CD8-positive, alpha-beta memory T cell (primary cell): ENCODE measurements at regions not wholly inside any gene's neighbourhood (a gene's known extent, or its start where the extent isn't known, plus 50 kb on each side); places are given as distances from the start of the nearest gene placed in this dataset.

Source experiments
- CTCF ChIA-PET: fragments of 350-600 bp; sonication (Branson Sonifier 250); formaldehyde crosslinking; loops from one replicate; lab custom pipeline; 2021; ENCODE audit warnings: antibody characterized with exemption; lab: Charles Lee
- POLR2A ChIA-PET: fragments of 350-600 bp; sonication (Branson Sonifier 250); formaldehyde crosslinking; loops from one replicate; lab custom pipeline; 2021; ENCODE audit warnings: antibody characterized with exemption; lab: Charles Lee
- DNase-seq, 5 donors: peaks; one replicate each; pipeline versions ENCODE4 v3.0.0 to v3.0.0-alpha.2; 2020 to 2022; ENCODE audit warnings: mixed read lengths in 1 of 5
- H3K27ac ChIP-seq: one replicate; pipeline ENCODE4 v1.7.0; 2013; ENCODE audit warnings: low read depth, mild to moderate bottlenecking, low read length, moderate library complexity
- H3K27me3 ChIP-seq: 2 replicates; pipeline ENCODE4 v1.7.0; 2013; ENCODE audit warnings: low read length, mild to moderate bottlenecking; ENCODE audit not compliant: insufficient read depth, poor library complexity, severe bottlenecking
- H3K36me3 ChIP-seq: 2 replicates; pipeline ENCODE4 v1.7.0; 2013; ENCODE audit warnings: mild to moderate bottlenecking, low read length, moderate library complexity; ENCODE audit not compliant: insufficient read depth
- H3K4me1 ChIP-seq: 2 replicates; pipeline ENCODE4 v1.7.0; 2013; ENCODE audit warnings: mild to moderate bottlenecking, low read length, moderate library complexity; ENCODE audit not compliant: insufficient read depth
- H3K4me3 ChIP-seq: 2 replicates; pipeline ENCODE4 v1.7.0; 2013; ENCODE audit warnings: mild to moderate bottlenecking, low read length
- H3K9me3 ChIP-seq: 2 replicates; pipeline ENCODE4 v1.7.0; 2013; ENCODE audit warnings: mild to moderate bottlenecking, low read length
- H3K27ac Mint-ChIP-seq, 8 donors: one replicate each; pipeline ENCODE4 v1.8.0; 2020 to 2021; ENCODE audit warnings: mixed read lengths in 8 of 8, mild to moderate bottlenecking in 6 of 8, inconsistent platforms in 3 of 8, moderate library complexity in 3 of 8
- H3K27me3 Mint-ChIP-seq, 2 donors: one replicate each; pipeline ENCODE4 v1.8.0; 2020 to 2021; ENCODE audit warnings: mixed read lengths in 2 of 2, mild to moderate bottlenecking in 1 of 2, moderate library complexity in 1 of 2
- H3K36me3 Mint-ChIP-seq, 3 donors: one replicate each; pipeline ENCODE4 v1.8.0; 2020 to 2021; ENCODE audit warnings: mixed read lengths in 3 of 3, inconsistent platforms in 1 of 3, mild to moderate bottlenecking in 1 of 3
- H3K4me1 Mint-ChIP-seq, 3 donors: one replicate each; pipeline ENCODE4 v1.8.0; 2020 to 2021; ENCODE audit warnings: mixed read lengths in 3 of 3, inconsistent platforms in 1 of 3, mild to moderate bottlenecking in 1 of 3
- H3K4me3 Mint-ChIP-seq, 7 donors: one replicate each; pipeline ENCODE4 v1.8.0; 2020 to 2021; ENCODE audit warnings: mixed read lengths in 7 of 7, mild to moderate bottlenecking in 6 of 7, moderate library complexity in 4 of 7, inconsistent platforms in 2 of 7
- H3K9me3 Mint-ChIP-seq, 5 donors: one replicate each; pipeline ENCODE4 v1.8.0; 2020 to 2022; ENCODE audit warnings: mixed read lengths in 5 of 5, mild to moderate bottlenecking in 3 of 5, moderate library complexity in 2 of 5, inconsistent platforms in 1 of 5

- Histone ChIP-seq H3K4me3 (no peak overlapping the region), H3K9me3 (no peaks in the 10 kb centered on the region), H3K27ac (no peak overlapping the region), H3K27me3 (no peaks in the 10 kb centered on the region), H3K36me3 (no peaks in the 10 kb centered on the region), H3K4me1 (no peaks in the 10 kb centered on the region)
- H3K27ac Mint-ChIP-seq = no peak overlapping the region
- ChIA-PET POLR2A (no interaction called here), CTCF (no interaction called here)
- H3K27me3 Mint-ChIP-seq = peaks cover 0 to 10% of the 10 kb centered on the region in 2 donors
- DNase-seq = no peak
- no peaks in the 10 kb centered on the region for H3K36me3 Mint-ChIP-seq
- no peak overlapping the region for H3K4me3 Mint-ChIP-seq
- no peaks in the 10 kb centered on the region for H3K9me3 Mint-ChIP-seq
- no peaks in the 10 kb centered on the region for H3K4me1 Mint-ChIP-seq
These were observed 97.0 kb upstream of the LDB2 start for GRCh38 chr4:16995451-16995850.

GRCh38 chr4:16993956-16994840 lies 95.8 kb upstream of the LDB2 start:
- H3K36me3 Mint-ChIP-seq = no peaks in the 10 kb centered on the region

GRCh38 chr4:16992566-16993225 lies 94.3 kb upstream of the LDB2 start:
- Histone ChIP-seq H3K9me3 (no peaks in the 10 kb centered on the region), H3K27ac (no peak overlapping the region), H3K27me3 (no peaks in the 10 kb centered on the region), H3K36me3 (no peaks in the 10 kb centered on the region), H3K4me1 (no peaks in the 10 kb centered on the region), H3K4me3 (no peak overlapping the region)
- ChIA-PET POLR2A (no interaction called here), CTCF (no interaction called here)
- Mint-ChIP-seq H3K27me3 (peaks cover 0 to 11% of the 10 kb centered on the region in 2 donors), H3K4me1 (no peaks in the 10 kb centered on the region), H3K27ac (peak overlapping the region in 1 of 8 donors; percentile 63), H3K4me3 (no peak overlapping the region), H3K9me3 (no peaks in the 10 kb centered on the region), H3K36me3 (no peaks in the 10 kb centered on the region)
- no peak for DNase-seq

More at GRCh38 chr4:16993956-16994840, 95.8 kb upstream of the LDB2 start:
- H3K4me3 Mint-ChIP-seq = no peak overlapping the region
- H3K27me3 Mint-ChIP-seq = peaks cover 0 to 10% of the 10 kb centered on the region in 2 donors
- H3K27ac Mint-ChIP-seq = no peak overlapping the region
- CTCF ChIA-PET = no interaction called here
- no peaks in the 10 kb centered on the region for H3K4me1 ChIP-seq
- no peak for DNase-seq
- H3K9me3 Mint-ChIP-seq = no peaks in the 10 kb centered on the region
- H3K36me3 ChIP-seq = no peaks in the 10 kb centered on the region
- H3K9me3 ChIP-seq = no peaks in the 10 kb centered on the region
- no peaks in the 10 kb centered on the region for H3K27me3 ChIP-seq
- POLR2A ChIA-PET = no interaction called here
- no peak overlapping the region for H3K27ac ChIP-seq
- H3K4me3 ChIP-seq = no peak overlapping the region
- no peaks in the 10 kb centered on the region for H3K4me1 Mint-ChIP-seq

- no peaks in the 10 kb centered on the region for H3K9me3 Mint-ChIP-seq
- no peak overlapping the region for H3K4me3 Mint-ChIP-seq
- Histone ChIP-seq H3K27ac (no peak overlapping the region), H3K27me3 (no peaks in the 10 kb centered on the region), H3K9me3 (no peaks in the 10 kb centered on the region), H3K4me1 (no peaks in the 10 kb centered on the region), H3K4me3 (no peak overlapping the region), H3K36me3 (no peaks in the 10 kb centered on the region)
- CTCF ChIA-PET = no interaction called here
- peaks cover 0 to 11% of the 10 kb centered on the region in 2 donors for H3K27me3 Mint-ChIP-seq
- H3K36me3 Mint-ChIP-seq = no peaks in the 10 kb centered on the region
- POLR2A ChIA-PET = no interaction called here
- H3K27ac Mint-ChIP-seq = no peak overlapping the region
- DNase-seq = no peak
- H3K4me1 Mint-ChIP-seq = no peaks in the 10 kb centered on the region
These were observed 93.0 kb upstream of the LDB2 start for GRCh38 chr4:16991450-16991849.

- Histone ChIP-seq H3K4me3 (no peak overlapping the region), H3K36me3 (no peaks in the 10 kb centered on the region), H3K27ac (no peak overlapping the region), H3K27me3 (no peaks in the 10 kb centered on the region), H3K9me3 (no peaks in the 10 kb centered on the region), H3K4me1 (no peaks in the 10 kb centered on the region)
- H3K36me3 Mint-ChIP-seq = no peaks in the 10 kb centered on the region
- H3K4me1 Mint-ChIP-seq = no peaks in the 10 kb centered on the region
- no peak for DNase-seq
- ChIA-PET POLR2A (no interaction called here), CTCF (no interaction called here)
- no peak overlapping the region for H3K4me3 Mint-ChIP-seq
- peaks cover 0 to 11% of the 10 kb centered on the region in 2 donors for H3K27me3 Mint-ChIP-seq
- no peaks in the 10 kb centered on the region for H3K9me3 Mint-ChIP-seq
- no peak overlapping the region for H3K27ac Mint-ChIP-seq
These were observed 90.9 kb upstream of the LDB2 start for GRCh38 chr4:16989371-16989770.

GRCh38 chr4:16988814-16989213 lies 90.4 kb upstream of the LDB2 start:
- H3K27ac Mint-ChIP-seq = no peak overlapping the region
- Histone ChIP-seq H3K4me3 (no peak overlapping the region), H3K4me1 (no peaks in the 10 kb centered on the region), H3K27ac (no peak overlapping the region), H3K9me3 (no peaks in the 10 kb centered on the region), H3K27me3 (no peaks in the 10 kb centered on the region), H3K36me3 (no peaks in the 10 kb centered on the region)
- no peaks in the 10 kb centered on the region for H3K36me3 Mint-ChIP-seq
- no peak for DNase-seq
- ChIA-PET CTCF (no interaction called here), POLR2A (no interaction called here)
- H3K4me3 Mint-ChIP-seq = no peak overlapping the region
- peaks cover 0 to 11% of the 10 kb centered on the region in 2 donors for H3K27me3 Mint-ChIP-seq
- H3K4me1 Mint-ChIP-seq = no peaks in the 10 kb centered on the region
- no peaks in the 10 kb centered on the region for H3K9me3 Mint-ChIP-seq

GRCh38 chr4:16977081-16977480 lies 78.6 kb upstream of the LDB2 start:
- no peak for DNase-seq
- Mint-ChIP-seq H3K27me3 (peaks cover 10 to 11% of the 10 kb centered on the region in 2 donors), H3K4me3 (no peak overlapping the region), H3K36me3 (no peaks in the 10 kb centered on the region), H3K27ac (no peak overlapping the region), H3K4me1 (no peaks in the 10 kb centered on the region), H3K9me3 (no peaks in the 10 kb centered on the region)
- no peak overlapping the region for H3K4me3 ChIP-seq
- H3K36me3 ChIP-seq = no peaks in the 10 kb centered on the region
- H3K9me3 ChIP-seq = no peaks in the 10 kb centered on the region
- no peaks in the 10 kb centered on the region for H3K27me3 ChIP-seq
- ChIA-PET CTCF (no interaction called here), POLR2A (no interaction called here)
- H3K4me1 ChIP-seq = no peaks in the 10 kb centered on the region
- H3K27ac ChIP-seq = no peak overlapping the region

- Mint-ChIP-seq H3K27ac (no peak overlapping the region), H3K4me1 (no peaks in the 10 kb centered on the region), H3K27me3 (peaks cover 7 to 10% of the 10 kb centered on the region in 2 donors), H3K36me3 (no peaks in the 10 kb centered on the region), H3K9me3 (peaks cover 0 to 2% (median 0%) of the 10 kb centered on the region in 5 donors), H3K4me3 (no peak overlapping the region)
- H3K27me3 ChIP-seq = no peaks in the 10 kb centered on the region
- no peak overlapping the region for H3K4me3 ChIP-seq
- no peaks in the 10 kb centered on the region for H3K36me3 ChIP-seq
- ChIA-PET CTCF (no interaction called here), POLR2A (no interaction called here)
- no peak for DNase-seq
- H3K27ac ChIP-seq = no peak overlapping the region
- H3K4me1 ChIP-seq = no peaks in the 10 kb centered on the region
- no peaks in the 10 kb centered on the region for H3K9me3 ChIP-seq
These were observed 71.3 kb upstream of the LDB2 start for GRCh38 chr4:16969696-16970135.
